HCT116 (cell line): ENCODE measurements at regions not wholly inside any gene's neighbourhood (a gene's known extent, or its start where the extent isn't known, plus 50 kb on each side); places are given as distances from the start of the nearest gene placed in this dataset.

ENCODE experiments used
- ATAC-seq: fragments of 200-7000 bp; cut with Tn5 transposase; 2 replicates; pipeline ENCODE4 v1.9.1; 2020; ENCODE audit warnings: mild to moderate bottlenecking, moderate library complexity
- BruUV-seq: library from RNA; stranded (reverse); fragments of 400-500 nt; replicated peaks from 2 replicates; lab custom pipeline; 2021; lab: Mats Ljungman, UMichigan
- CTCF ChIA-PET: fragments of 300-600 bp; sonication (Branson Sonifier 250); formaldehyde crosslinking; loops from one replicate; lab custom pipeline; 2021; ENCODE audit warnings: antibody characterized with exemption; lab: Charles Lee
- POLR2A ChIA-PET: fragments of 300-600, 350-600 bp; sonication (Branson Sonifier 250); formaldehyde crosslinking; loops from one replicate; lab custom pipeline; 2021; ENCODE audit warnings: antibody characterized with exemption; lab: Charles Lee
- RAD21 ChIA-PET, 2 experiments: fragments of 300-600 bp; sonication (Branson Sonifier 250); formaldehyde crosslinking; loops; one replicate each; lab custom pipeline; 2023; ENCODE audit warnings: low total read pairs in 2 of 2; ENCODE audit not compliant: uncharacterized antibody in 2 of 2, unreplicated experiment in 2 of 2, low non-redundant PET in 1 of 2; lab: Charles Lee
- DNase-seq: peaks from one replicate; pipeline ENCODE4 v3.0.0-alpha.2; 2010; ENCODE audit warnings: low read depth, low spot score
- H2AFZ ChIP-seq: fragments of 200-600 bp; shearing (Covaris generic), sonication (generic); 2 replicates; pipeline ENCODE4 v1.6.1; 2017; ENCODE audit warnings: low read depth, mixed run types, mixed read lengths, antibody characterized with exemption, low read length; ENCODE audit not compliant: poor library complexity, severe bottlenecking
- H3K27ac ChIP-seq: 2 replicates; pipeline ENCODE4 v1.5.1; 2012; ENCODE audit warnings: low read depth, low read length
- H3K27me3 ChIP-seq: fragments of 200-600 bp; sonication (generic); 2 replicates; pipeline ENCODE4 v1.6.1; 2016; ENCODE audit warnings: mixed run types, low read length, mixed read lengths; ENCODE audit not compliant: insufficient read depth
- H3K36me3 ChIP-seq, 2 experiments: fragments of 200-500 bp in 1 of 2; fragments of 200-600 bp in 1 of 2; sonication (Bioruptor generic) in 1 of 2; sonication (generic) in 1 of 2; 2 replicates each; pipeline versions ENCODE4 v1.5.1 to v1.6.1; 2014 to 2016; ENCODE audit warnings: low read length in 2 of 2, inconsistent platforms in 1 of 2, mixed read lengths in 1 of 2, mixed run types in 1 of 2; ENCODE audit not compliant: insufficient read depth in 2 of 2, control insufficient read depth in 1 of 2
- H3K4me1 ChIP-seq, 2 experiments: fragments of 200-600 bp in 1 of 2; sonication (generic) in 1 of 2; 2 replicates each; pipeline versions ENCODE4 v1.5.1 to v1.6.1; 2012 to 2017; ENCODE audit warnings: low read length in 2 of 2, inconsistent platforms in 1 of 2, mild to moderate bottlenecking in 1 of 2, mixed read lengths in 1 of 2, mixed run types in 1 of 2, moderate library complexity in 1 of 2; ENCODE audit not compliant: insufficient read depth in 2 of 2, control insufficient read depth in 1 of 2
- H3K4me2 ChIP-seq: fragments of 200-600 bp; sonication (generic); 2 replicates; pipeline ENCODE4 v1.6.1; 2017; ENCODE audit warnings: mixed run types, low read length, mixed read lengths
- H3K4me3 ChIP-seq, 2 experiments: fragments of 200-600 bp in 1 of 2; sonication (generic) in 1 of 2; replicated peaks in 1 of 2; 2 replicates each; pipeline ENCODE4 v1.5.1; 2011 to 2016; ENCODE audit warnings: low read length in 2 of 2, control low read depth in 1 of 2, low read depth in 1 of 2, mild to moderate bottlenecking in 1 of 2, mixed read lengths in 1 of 2, mixed run types in 1 of 2
- H3K79me2 ChIP-seq: fragments of 200-600 bp; sonication (generic); 2 replicates; pipeline ENCODE4 v1.6.1; 2017; ENCODE audit warnings: mild to moderate bottlenecking, mixed run types, low read length, moderate library complexity, mixed read lengths; ENCODE audit not compliant: insufficient read depth
- H3K9ac ChIP-seq: fragments of 200-600 bp; sonication (generic); 2 replicates; pipeline ENCODE4 v1.6.1; 2016; ENCODE audit warnings: low read length, mixed read lengths
- H3K9me2 ChIP-seq: fragments of 200-600 bp; sonication (generic), shearing (Covaris generic); 2 replicates; pipeline ENCODE4 v1.6.1; 2017; ENCODE audit warnings: mixed run types, mild to moderate bottlenecking, moderate library complexity; ENCODE audit not compliant: insufficient read depth
- H3K9me3 ChIP-seq, 2 experiments: fragments of 200-500 bp in 1 of 2; fragments of 200-600 bp in 1 of 2; sonication (Bioruptor generic) in 1 of 2; sonication (generic) in 1 of 2; 2 replicates each; pipeline ENCODE4 v1.6.1; 2014 to 2017; ENCODE audit warnings: low read length in 2 of 2, mixed read lengths in 2 of 2, inconsistent platforms in 1 of 2, low read depth in 1 of 2, mild to moderate bottlenecking in 1 of 2, mixed run types in 1 of 2, moderate library complexity in 1 of 2; ENCODE audit not compliant: control insufficient read depth in 1 of 2, insufficient read depth in 1 of 2
- H4K20me1 ChIP-seq: fragments of 200-600 bp; sonication (generic), shearing (Covaris generic); 2 replicates; pipeline ENCODE4 v1.6.1; 2017; ENCODE audit warnings: mixed run types, mild to moderate bottlenecking, moderate library complexity; ENCODE audit not compliant: insufficient read depth
- CBX3 ChIP-seq: IDR thresholded peaks from 2 replicates; pipeline ENCODE4 v1.6.1; 2012; ENCODE audit warnings: low read depth
- CEBPB ChIP-seq: IDR thresholded peaks from 2 replicates; pipeline ENCODE4 v1.6.1; 2012; ENCODE audit warnings: low read depth
- EZH2phosphoT487 ChIP-seq: fragments of 200-600 bp; IDR thresholded peaks from 2 replicates; pipeline ENCODE4 v1.6.1; 2018; ENCODE audit warnings: antibody characterized with exemption, borderline replicate concordance
- FOSL1 ChIP-seq: IDR thresholded peaks from 2 replicates; pipeline ENCODE4 v1.6.1; 2012; ENCODE audit warnings: low read depth
- YY1 ChIP-seq: IDR thresholded peaks from 2 replicates; pipeline ENCODE4 v1.6.1; 2011; ENCODE audit warnings: low read length, low read depth, moderate library complexity, mild to moderate bottlenecking; ENCODE audit not compliant: insufficient replicate concordance; ENCODE audit errors: extremely low read depth
- ZNF274 ChIP-seq: fragments of 200-500 bp; sonication (Bioruptor generic); IDR thresholded peaks from 2 replicates; pipeline ENCODE4 v1.6.1; 2014; ENCODE audit warnings: mild to moderate bottlenecking, low read depth, low read length, inconsistent platforms
- intact Hi-C: fragments of 100-400 bp; cut with micrococcal nuclease; formaldehyde crosslinking; loops from 2 replicates; pipeline ENCODE4 v1.10.0; 2022
- TF ChIP-seq, protein P1 (sequence below), 3 experiments: fragments of 200-600 bp in 1 of 3; sonication (generic) in 1 of 3; IDR thresholded peaks in 2 of 3; conservative IDR thresholded peaks in 1 of 3; 2 replicates each; pipeline ENCODE4 v1.5.1; 2012 to 2017; ENCODE audit warnings: low read depth in 2 of 3, low read length in 2 of 3, antibody characterized with exemption in 1 of 3, borderline replicate concordance in 1 of 3, control low read depth in 1 of 3, mild to moderate bottlenecking in 1 of 3, mixed read lengths in 1 of 3, mixed run types in 1 of 3, moderate library complexity in 1 of 3; ENCODE audit not compliant: insufficient read depth in 1 of 3
- TF ChIP-seq, protein P2 (sequence below): IDR thresholded peaks from 2 replicates; pipeline ENCODE4 v1.6.1; 2012

DNA sequence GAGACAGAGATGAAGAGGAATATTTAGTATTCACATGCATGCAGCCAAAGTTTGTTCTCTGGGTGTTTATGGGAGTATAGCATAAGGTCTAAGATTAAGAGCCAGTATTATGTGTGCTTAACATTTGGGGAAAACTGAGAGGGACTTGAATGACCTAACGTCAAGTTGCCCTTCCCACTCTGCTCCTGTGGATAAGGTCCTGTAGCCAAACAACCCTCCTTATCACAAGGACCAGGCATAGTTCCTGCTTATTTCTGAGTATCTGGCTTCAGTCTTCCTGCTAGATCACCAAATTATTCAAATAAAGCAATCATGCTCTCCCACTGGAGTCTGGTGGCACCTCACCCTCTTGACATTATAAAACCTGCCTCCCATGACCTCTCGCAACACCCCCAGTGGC is 137.9 kb upstream of the SEMA3E start:
- no TSS peak for BruUV-seq
- Histone ChIP-seq H3K79me2 (no peaks in the 10 kb centered on the region), H3K9ac (no peak overlapping the region), H2AFZ (no peak overlapping the region), H4K20me1 (no peaks in the 10 kb centered on the region), H3K27ac (no peak overlapping the region), H3K9me3 (no peaks in the 10 kb centered on the region), H3K4me3 (no peak overlapping the region), H3K4me2 (no peak overlapping the region), H3K27me3 (no peaks in the 10 kb centered on the region), H3K4me1 (peaks cover 0 to 6% of the 10 kb centered on the region in 2 experiments; a peak in 1 of 4 replicates), H3K36me3 (no peaks in the 10 kb centered on the region), H3K9me2 (no peaks in the 10 kb centered on the region; the same call in 1 of the 2 replicates)
- intact Hi-C loops: no loop called here
- ChIA-PET CTCF (no interaction called here), POLR2A (no interaction called here), RAD21 (no interaction called here)
- no peak for ATAC-seq
- no peak for TF ChIP-seq FOSL1
- no peak for DNase-seq

DNA sequence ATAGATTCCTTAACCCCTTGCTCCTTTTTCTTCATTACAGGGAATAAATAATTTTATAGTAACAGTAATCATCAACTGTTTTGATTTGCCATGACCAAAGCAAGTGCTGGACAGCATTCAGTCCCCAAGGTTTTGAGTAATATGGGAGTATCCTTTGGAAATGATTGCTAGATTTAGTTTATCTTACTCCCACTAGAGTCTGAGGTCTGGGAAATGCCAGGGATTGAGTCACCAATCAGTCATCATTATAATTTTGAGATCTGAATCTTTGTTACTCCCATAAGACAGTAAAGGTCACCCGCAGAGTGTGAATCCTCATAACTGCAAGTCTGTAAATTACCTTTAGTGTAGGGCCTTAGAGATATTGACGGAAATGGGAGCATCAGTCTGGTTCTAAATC is 133.7 kb upstream of the SEMA3E start:
- DNase-seq (no peak), ATAC-seq (no peak)
- TF ChIP-seq ZNF274 (no peak), EZH2phosphoT487 (no peak), YY1 (no peak), CEBPB (no peak), CBX3 (no peak)
- TF ChIP-seq, protein P1, sequence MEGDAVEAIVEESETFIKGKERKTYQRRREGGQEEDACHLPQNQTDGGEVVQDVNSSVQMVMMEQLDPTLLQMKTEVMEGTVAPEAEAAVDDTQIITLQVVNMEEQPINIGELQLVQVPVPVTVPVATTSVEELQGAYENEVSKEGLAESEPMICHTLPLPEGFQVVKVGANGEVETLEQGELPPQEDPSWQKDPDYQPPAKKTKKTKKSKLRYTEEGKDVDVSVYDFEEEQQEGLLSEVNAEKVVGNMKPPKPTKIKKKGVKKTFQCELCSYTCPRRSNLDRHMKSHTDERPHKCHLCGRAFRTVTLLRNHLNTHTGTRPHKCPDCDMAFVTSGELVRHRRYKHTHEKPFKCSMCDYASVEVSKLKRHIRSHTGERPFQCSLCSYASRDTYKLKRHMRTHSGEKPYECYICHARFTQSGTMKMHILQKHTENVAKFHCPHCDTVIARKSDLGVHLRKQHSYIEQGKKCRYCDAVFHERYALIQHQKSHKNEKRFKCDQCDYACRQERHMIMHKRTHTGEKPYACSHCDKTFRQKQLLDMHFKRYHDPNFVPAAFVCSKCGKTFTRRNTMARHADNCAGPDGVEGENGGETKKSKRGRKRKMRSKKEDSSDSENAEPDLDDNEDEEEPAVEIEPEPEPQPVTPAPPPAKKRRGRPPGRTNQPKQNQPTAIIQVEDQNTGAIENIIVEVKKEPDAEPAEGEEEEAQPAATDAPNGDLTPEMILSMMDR (IDR thresholded peaks at IDR 0.05 in 2 of 3, conservative IDR thresholded peaks at IDR 0.05 in 1 of 3; ENCODE audit: borderline replicate concordance in 1 of 3, insufficient read depth in 1 of 3, low read depth in 2 of 3, low read length in 2 of 3): no peak
- TF ChIP-seq, protein P2, sequence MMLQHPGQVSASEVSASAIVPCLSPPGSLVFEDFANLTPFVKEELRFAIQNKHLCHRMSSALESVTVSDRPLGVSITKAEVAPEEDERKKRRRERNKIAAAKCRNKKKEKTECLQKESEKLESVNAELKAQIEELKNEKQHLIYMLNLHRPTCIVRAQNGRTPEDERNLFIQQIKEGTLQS: no peak
- no peak overlapping the region for H3K27ac ChIP-seq
- H3K9me3 ChIP-seq: no peaks in the 10 kb centered on the region
- no peaks in the 10 kb centered on the region for H3K36me3 ChIP-seq
- ChIA-PET POLR2A (no interaction called here), CTCF (no interaction called here), RAD21 (no interaction called here)
- H3K27me3 ChIP-seq: no peaks in the 10 kb centered on the region
- intact Hi-C loops: no loop called here
- H3K79me2 ChIP-seq: no peaks in the 10 kb centered on the region
- no peak overlapping the region for H3K9ac ChIP-seq
- H3K4me2 ChIP-seq: no peak overlapping the region
- no peaks in the 10 kb centered on the region; the same call in 1 of the 2 replicates for H3K9me2 ChIP-seq
- no TSS peak for BruUV-seq
- H3K4me3 ChIP-seq: no peak overlapping the region
- no peak overlapping the region for H2AFZ ChIP-seq
- H3K4me1 ChIP-seq: peaks cover 0 to 6% of the 10 kb centered on the region in 2 experiments; a peak in 1 of 4 replicates
- H4K20me1 ChIP-seq: no peaks in the 10 kb centered on the region
